HepG2 (cell line): ENCODE measurements at regions not wholly inside any gene's neighbourhood (a gene's known extent, or its start where the extent isn't known, plus 50 kb on each side); places are given as distances from the start of the nearest gene placed in this dataset.

ENCODE experiments used
- CBFB ChIP-seq: sonication (generic); formaldehyde crosslinking; IDR thresholded peaks from 2 replicates; pipeline ENCODE4 v1.4.0; 2020; ENCODE audit warnings: missing genetic modification reagents
- DPF2 ChIP-seq: sonication (generic); formaldehyde crosslinking; IDR thresholded peaks from 2 replicates; pipeline ENCODE4 v1.4.0; 2020; ENCODE audit warnings: mild to moderate bottlenecking, low read depth, missing genetic modification reagents, borderline replicate concordance
- IKZF5 ChIP-seq: IDR thresholded peaks from 2 replicates; pipeline ENCODE4 v1.6.1; 2018; ENCODE audit warnings: missing genetic modification reagents, mild to moderate bottlenecking, missing compliant biosample characterization
- JARID2 ChIP-seq: sonication (generic); formaldehyde crosslinking; IDR thresholded peaks from 2 replicates; pipeline ENCODE4 v1.8.1; 2023; ENCODE audit warnings: missing genetic modification reagents, inconsistent platforms; ENCODE audit not compliant: insufficient replicate concordance
- MED8 ChIP-seq: sonication (generic); formaldehyde crosslinking; IDR thresholded peaks from 2 replicates; pipeline ENCODE4 v1.8.1; 2023; ENCODE audit warnings: mild to moderate bottlenecking, missing genetic modification reagents; ENCODE audit not compliant: insufficient replicate concordance
- SMARCE1 ChIP-seq: fragments of 450-650 bp; IDR thresholded peaks from 2 replicates; pipeline ENCODE4 v1.6.1; 2017; ENCODE audit warnings: borderline replicate concordance
- TAF1 ChIP-seq: sonication (generic); formaldehyde crosslinking; IDR thresholded peaks from 2 replicates; pipeline ENCODE4 v1.4.0; 2020; ENCODE audit warnings: missing genetic modification reagents
- TIGD3 ChIP-seq: sonication (generic); formaldehyde crosslinking; IDR thresholded peaks from 2 replicates; pipeline ENCODE4 v1.5.1; 2020; ENCODE audit warnings: mild to moderate bottlenecking, missing genetic modification reagents, borderline replicate concordance
- ZFP62 ChIP-seq: sonication (generic); formaldehyde crosslinking; IDR thresholded peaks from 2 replicates; pipeline ENCODE4 v1.4.0; 2020; ENCODE audit warnings: missing genetic modification reagents
- ZNF543 ChIP-seq: sonication (generic); formaldehyde crosslinking; IDR thresholded peaks from 2 replicates; pipeline ENCODE4 v1.4.0; 2020; ENCODE audit warnings: mild to moderate bottlenecking, missing genetic modification reagents
- ZNF839 ChIP-seq: sonication (generic); formaldehyde crosslinking; IDR thresholded peaks from 2 replicates; pipeline ENCODE4 v1.4.0; 2020; ENCODE audit warnings: missing genetic modification reagents, mild to moderate bottlenecking, borderline replicate concordance
- ZNF841 ChIP-seq: sonication (generic); formaldehyde crosslinking; IDR thresholded peaks from 2 replicates; pipeline ENCODE4 v1.8.1; 2023; ENCODE audit warnings: missing genetic modification reagents, borderline replicate concordance
- TF ChIP-seq, protein P1 (sequence below): sonication (generic); formaldehyde crosslinking; IDR thresholded peaks from 2 replicates; pipeline ENCODE4; 2020; ENCODE audit warnings: missing genetic modification reagents, mild to moderate bottlenecking, borderline replicate concordance
- TF ChIP-seq, protein P2 (sequence below): sonication (generic); formaldehyde crosslinking; IDR thresholded peaks from 2 replicates; pipeline ENCODE4 v1.5.1; 2020; ENCODE audit warnings: missing genetic modification reagents, mild to moderate bottlenecking, borderline replicate concordance

GRCh38 chr2:8119782-8120505 lies 561.9 kb upstream of the ID2 start (continued):
- TF ChIP-seq, protein P1, sequence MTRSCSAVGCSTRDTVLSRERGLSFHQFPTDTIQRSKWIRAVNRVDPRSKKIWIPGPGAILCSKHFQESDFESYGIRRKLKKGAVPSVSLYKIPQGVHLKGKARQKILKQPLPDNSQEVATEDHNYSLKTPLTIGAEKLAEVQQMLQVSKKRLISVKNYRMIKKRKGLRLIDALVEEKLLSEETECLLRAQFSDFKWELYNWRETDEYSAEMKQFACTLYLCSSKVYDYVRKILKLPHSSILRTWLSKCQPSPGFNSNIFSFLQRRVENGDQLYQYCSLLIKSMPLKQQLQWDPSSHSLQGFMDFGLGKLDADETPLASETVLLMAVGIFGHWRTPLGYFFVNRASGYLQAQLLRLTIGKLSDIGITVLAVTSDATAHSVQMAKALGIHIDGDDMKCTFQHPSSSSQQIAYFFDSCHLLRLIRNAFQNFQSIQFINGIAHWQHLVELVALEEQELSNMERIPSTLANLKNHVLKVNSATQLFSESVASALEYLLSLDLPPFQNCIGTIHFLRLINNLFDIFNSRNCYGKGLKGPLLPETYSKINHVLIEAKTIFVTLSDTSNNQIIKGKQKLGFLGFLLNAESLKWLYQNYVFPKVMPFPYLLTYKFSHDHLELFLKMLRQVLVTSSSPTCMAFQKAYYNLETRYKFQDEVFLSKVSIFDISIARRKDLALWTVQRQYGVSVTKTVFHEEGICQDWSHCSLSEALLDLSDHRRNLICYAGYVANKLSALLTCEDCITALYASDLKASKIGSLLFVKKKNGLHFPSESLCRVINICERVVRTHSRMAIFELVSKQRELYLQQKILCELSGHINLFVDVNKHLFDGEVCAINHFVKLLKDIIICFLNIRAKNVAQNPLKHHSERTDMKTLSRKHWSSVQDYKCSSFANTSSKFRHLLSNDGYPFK (CRISPR knock-in tag) = no peak
- TF ChIP-seq ZNF543 (CRISPR knock-in tag) (peak; percentile 70; the same call in 1 of the 2 replicates), TIGD3 (CRISPR knock-in tag) (no peak), JARID2 (CRISPR knock-in tag) (no peak), ZNF839 (CRISPR knock-in tag) (no peak), DPF2 (CRISPR knock-in tag) (peak; percentile 87), SMARCE1 (no peak), ZNF841 (no peak), IKZF5 (CRISPR knock-in tag) (peak; percentile 80), TAF1 (CRISPR knock-in tag) (peak; percentile 40), CBFB (peak; percentile 58; the same call in 1 of the 2 replicates), ZFP62 (CRISPR knock-in tag) (no peak), MED8 (CRISPR knock-in tag) (peak; percentile 95)
- TF ChIP-seq, protein P2, sequence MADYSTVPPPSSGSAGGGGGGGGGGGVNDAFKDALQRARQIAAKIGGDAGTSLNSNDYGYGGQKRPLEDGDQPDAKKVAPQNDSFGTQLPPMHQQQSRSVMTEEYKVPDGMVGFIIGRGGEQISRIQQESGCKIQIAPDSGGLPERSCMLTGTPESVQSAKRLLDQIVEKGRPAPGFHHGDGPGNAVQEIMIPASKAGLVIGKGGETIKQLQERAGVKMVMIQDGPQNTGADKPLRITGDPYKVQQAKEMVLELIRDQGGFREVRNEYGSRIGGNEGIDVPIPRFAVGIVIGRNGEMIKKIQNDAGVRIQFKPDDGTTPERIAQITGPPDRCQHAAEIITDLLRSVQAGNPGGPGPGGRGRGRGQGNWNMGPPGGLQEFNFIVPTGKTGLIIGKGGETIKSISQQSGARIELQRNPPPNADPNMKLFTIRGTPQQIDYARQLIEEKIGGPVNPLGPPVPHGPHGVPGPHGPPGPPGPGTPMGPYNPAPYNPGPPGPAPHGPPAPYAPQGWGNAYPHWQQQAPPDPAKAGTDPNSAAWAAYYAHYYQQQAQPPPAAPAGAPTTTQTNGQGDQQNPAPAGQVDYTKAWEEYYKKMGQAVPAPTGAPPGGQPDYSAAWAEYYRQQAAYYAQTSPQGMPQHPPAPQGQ = no peak
